H1 (cell line): ENCODE measurements at regions not wholly inside any gene's neighbourhood (a gene's known extent, or its start where the extent isn't known, plus 50 kb on each side); places are given as distances from the start of the nearest gene placed in this dataset.

Experiments
- CTCF ChIA-PET: fragments of 300-600 bp; sonication (Branson Sonifier 250); formaldehyde crosslinking; loops from one replicate; lab custom pipeline; 2021; ENCODE audit not compliant: partially characterized antibody; lab: Charles Lee
- POLR2A ChIA-PET: fragments of 300-600 bp; sonication (Branson Sonifier 250); formaldehyde crosslinking; loops from one replicate; lab custom pipeline; 2021; ENCODE audit warnings: inconsistent platforms; ENCODE audit not compliant: partially characterized antibody; lab: Charles Lee
- DNase-seq, 2 experiments: peaks; one replicate each; pipeline versions ENCODE4 v3.0.0 to v3.0.0-alpha.2; 2010 to 2022; ENCODE audit warnings: low spot score in 2 of 2, low read depth in 1 of 2, mixed read lengths in 1 of 2
- FAIRE-seq: peaks from 2 replicates; lab custom pipeline; 2011; peaks lifted over from hg19 to GRCh38; lab: Jason Lieb, UNC
- H2AFZ ChIP-seq: 2 replicates; pipeline ENCODE4 v1.8.1; 2012; ENCODE audit warnings: low read length, inconsistent platforms
- H2AK5ac ChIP-seq: 2 replicates; pipeline ENCODE4 v1.6.1; 2013; ENCODE audit warnings: low read depth, low read length
- H2BK120ac ChIP-seq: replicated peaks from 2 replicates; pipeline ENCODE3; 2013; ENCODE audit warnings: low read depth, low read length, inconsistent platforms
- H2BK12ac ChIP-seq: 2 replicates; pipeline ENCODE4 v1.6.1; 2013; ENCODE audit warnings: low read depth, low read length
- H2BK15ac ChIP-seq: 2 replicates; pipeline ENCODE4 v1.6.1; 2013; ENCODE audit warnings: low read length
- H2BK20ac ChIP-seq: 2 replicates; pipeline ENCODE4 v1.6.1; 2013; ENCODE audit warnings: low read length
- H2BK5ac ChIP-seq: 2 replicates; pipeline ENCODE4 v1.6.1; 2013; ENCODE audit warnings: low read depth, low read length
- H3K14ac ChIP-seq: 2 replicates; pipeline ENCODE4 v1.6.1; 2013; ENCODE audit warnings: inconsistent platforms; ENCODE audit not compliant: insufficient read length
- H3K18ac ChIP-seq: 2 replicates; pipeline ENCODE4 v1.6.1; 2013; ENCODE audit warnings: low read length; ENCODE audit errors: extremely low read depth
- H3K23ac ChIP-seq: 2 replicates; pipeline ENCODE4 v1.6.1; 2013; ENCODE audit warnings: inconsistent platforms; ENCODE audit not compliant: insufficient read length
- H3K23me2 ChIP-seq: 2 replicates; pipeline ENCODE4 v1.6.1; 2013; ENCODE audit warnings: low read depth, low read length
- H3K27ac ChIP-seq: 2 replicates; pipeline ENCODE4 v1.6.1; 2011; ENCODE audit warnings: low read depth, low read length, inconsistent platforms
- H3K27me3 ChIP-seq, 4 experiments: replicated peaks in 1 of 4; 1 replicate in 1 of 4; 2 replicates in 3 of 4; pipeline versions ENCODE4 v1.6.1 to v1.8.1; 2011 to 2013; ENCODE audit warnings: low read length in 3 of 4, mild to moderate bottlenecking in 3 of 4, inconsistent platforms in 2 of 4, mixed read lengths in 2 of 4, moderate library complexity in 1 of 4; ENCODE audit not compliant: control insufficient read depth in 3 of 4, insufficient read depth in 3 of 4; ENCODE audit errors: extremely low read depth in 1 of 4
- H3K36me3 ChIP-seq, 4 experiments: 2 replicates each; pipeline versions ENCODE4 v1.6.1 to v1.8.1; 2011 to 2013; ENCODE audit warnings: mild to moderate bottlenecking in 4 of 4, low read length in 3 of 4, moderate library complexity in 2 of 4, control low read depth in 1 of 4, inconsistent platforms in 1 of 4; ENCODE audit not compliant: insufficient read depth in 4 of 4, control insufficient read depth in 2 of 4
- H3K4ac ChIP-seq: replicated peaks from 2 replicates; pipeline ENCODE3; 2013; ENCODE audit warnings: low read length, low read depth, mixed read lengths, inconsistent platforms; ENCODE audit not compliant: insufficient read length
- H3K4me1 ChIP-seq, 4 experiments: replicated peaks in 1 of 4; 1 replicate in 1 of 4; 2 replicates in 3 of 4; pipeline versions ENCODE4 v1.6.1 to v1.8.1; 2011 to 2013; ENCODE audit warnings: low read length in 3 of 4, inconsistent platforms in 2 of 4, mixed read lengths in 1 of 4; ENCODE audit not compliant: insufficient read depth in 4 of 4, control insufficient read depth in 3 of 4
- H3K4me2 ChIP-seq, 2 experiments: 2 replicates each; pipeline versions ENCODE4 v1.6.1 to v1.8.1; 2011 to 2013; ENCODE audit warnings: low read depth in 2 of 2, low read length in 2 of 2, control low read depth in 1 of 2, inconsistent platforms in 1 of 2, mild to moderate bottlenecking in 1 of 2; ENCODE audit not compliant: insufficient read depth in 1 of 2
- H3K4me3 ChIP-seq, 4 experiments: fragments of 200-600, 300-600 bp in 1 of 4; sonication (generic), shearing (Covaris generic), sonication (Bioruptor Twin) in 1 of 4; 2 replicates each; pipeline versions ENCODE4 v1.5.1 to v1.8.1; 2011 to 2016; ENCODE audit warnings: low read length in 4 of 4, low read depth in 3 of 4, control low read depth in 2 of 4, inconsistent platforms in 2 of 4, mild to moderate bottlenecking in 2 of 4, mixed read lengths in 1 of 4, moderate library complexity in 1 of 4; ENCODE audit not compliant: insufficient read depth in 2 of 4; ENCODE audit errors: extremely low read depth in 1 of 4
- H3K56ac ChIP-seq: replicated peaks from 2 replicates; pipeline ENCODE3; 2013; ENCODE audit warnings: low read depth, mild to moderate bottlenecking, mixed read lengths, low read length, inconsistent platforms; ENCODE audit not compliant: insufficient read length
- H3K79me1 ChIP-seq: 2 replicates; pipeline ENCODE4 v1.6.1; 2013; ENCODE audit warnings: low read depth, low read length, control low read depth
- H3K79me2 ChIP-seq, 2 experiments: 2 replicates each; pipeline versions ENCODE4 v1.6.1 to v1.8.1; 2012 to 2013; ENCODE audit warnings: low read length in 2 of 2, mild to moderate bottlenecking in 2 of 2, inconsistent platforms in 1 of 2; ENCODE audit not compliant: insufficient read depth in 2 of 2, control insufficient read depth in 1 of 2
- H3K9ac ChIP-seq, 4 experiments: replicated peaks in 1 of 4; 1 replicate in 1 of 4; 2 replicates in 3 of 4; pipeline versions ENCODE4 v1.6.1 to v1.8.1; 2011 to 2013; ENCODE audit warnings: low read depth in 3 of 4, low read length in 3 of 4, control low read depth in 2 of 4, mild to moderate bottlenecking in 2 of 4, moderate library complexity in 2 of 4, inconsistent platforms in 1 of 4; ENCODE audit errors: extremely low read depth in 1 of 4
- H3K9me3 ChIP-seq, 2 experiments: 2 replicates each; pipeline versions ENCODE4 v1.6.1 to v1.8.1; 2012 to 2013; ENCODE audit warnings: mild to moderate bottlenecking in 2 of 2, moderate library complexity in 2 of 2, control low read depth in 1 of 2, inconsistent platforms in 1 of 2, low read depth in 1 of 2, low read length in 1 of 2, mixed read lengths in 1 of 2; ENCODE audit not compliant: insufficient read depth in 2 of 2
- H4K20me1 ChIP-seq, 2 experiments: replicated peaks in 1 of 2; 2 replicates each; pipeline versions ENCODE3 to v1.8.1; 2011 to 2013; ENCODE audit warnings: inconsistent platforms in 2 of 2, low read length in 2 of 2, mild to moderate bottlenecking in 1 of 2; ENCODE audit not compliant: insufficient read depth in 2 of 2, control insufficient read depth in 1 of 2
- H4K5ac ChIP-seq: 2 replicates; pipeline ENCODE4 v1.6.1; 2013; ENCODE audit warnings: low read length, low read depth, mixed read lengths, inconsistent platforms; ENCODE audit not compliant: insufficient read length
- H4K8ac ChIP-seq: 2 replicates; pipeline ENCODE4 v1.8.0; 2013; ENCODE audit warnings: mild to moderate bottlenecking, moderate library complexity, low read length, inconsistent platforms; ENCODE audit not compliant: insufficient read depth; ENCODE audit errors: extremely low read depth
- H4K91ac ChIP-seq: replicated peaks from 2 replicates; pipeline ENCODE3; 2013; ENCODE audit warnings: low read length, mixed read lengths, inconsistent platforms; ENCODE audit not compliant: insufficient read length
- GABPA ChIP-seq: IDR thresholded peaks from 2 replicates; pipeline ENCODE4 v1.6.1; 2011; ENCODE audit warnings: mild to moderate bottlenecking, low read length, moderate library complexity, borderline replicate concordance; ENCODE audit not compliant: insufficient read depth
- TAF7 ChIP-seq: optimal IDR thresholded peaks from 2 replicates; pipeline ENCODE3; 2011; ENCODE audit warnings: low read depth, mild to moderate bottlenecking, inconsistent platforms, low read length, moderate library complexity, borderline replicate concordance
- WGBS, 2 experiments: shearing (Covaris generic) in 1 of 2; methylation state at CpG; one replicate each; pipeline versions ENCODE4 v1.1.6 to v1.1.7; 2013 to 2015; ENCODE audit warnings: low lambda C conversion rate in 2 of 2, mixed read lengths in 2 of 2, inconsistent platforms in 1 of 2, low coverage in 1 of 2, missing lambda C conversion rate in 1 of 2; ENCODE audit not compliant: insufficient replicate concordance in 2 of 2, insufficient coverage in 1 of 2, insufficient read length in 1 of 2; ENCODE audit errors: extremely low coverage in 1 of 2, missing lambda C conversion rate in 1 of 2; 5-methylcytosine and 5-hydroxymethylcytosine counted together

GRCh38 chr1:191870490-191870889 lies 287.8 kb upstream of the RGS18 start:
- no peak for FAIRE-seq

More at GRCh38 chr1:191870490-191870889, 287.8 kb upstream of the RGS18 start:
- no peak overlapping the region for H4K8ac ChIP-seq
- no peak overlapping the region for H4K91ac ChIP-seq
- no peak for TF ChIP-seq TAF7
- TF ChIP-seq GABPA: no peak
- TF ChIP-seq, all 59 proteins: peak for 0
- Histone ChIP-seq H3K23ac (no peak overlapping the region), H3K27ac (no peak overlapping the region), H3K23me2 (no peaks in the 10 kb centered on the region), H3K4ac (no peak overlapping the region), H3K56ac (no peak overlapping the region), H4K20me1 (no peaks in the 10 kb centered on the region), H2BK15ac (no peak overlapping the region), H2BK120ac (no peak overlapping the region), H3K4me3 (no peak overlapping the region), H3K4me1 (no peaks in the 10 kb centered on the region), H3K9me3 (peaks cover 0 to 9% of the 10 kb centered on the region in 2 experiments; a peak in 1 of 4 replicates), H3K18ac (no peak overlapping the region), H2BK20ac (no peak overlapping the region), H3K27me3 (no peaks in the 10 kb centered on the region), H3K4me2 (no peak overlapping the region), H2AFZ (no peak overlapping the region), H3K14ac (no peak overlapping the region), H3K36me3 (no peaks in the 10 kb centered on the region), H2AK5ac (no peak overlapping the region), H2BK12ac (no peak overlapping the region), H3K9ac (no peak overlapping the region), H4K5ac (no peak overlapping the region), H2BK5ac (no peak overlapping the region), H3K79me1 (no peaks in the 10 kb centered on the region), H3K79me2 (no peaks in the 10 kb centered on the region)
- POLR2A ChIA-PET: no interaction called here
- no peak for DNase-seq
- 79% methylated on average over 3 of the region's 3 CpGs; no CpG with 5 or more reads in 1 of the 2 experiments for WGBS, 2 experiments
- CTCF ChIA-PET: no interaction called here
